ENCODE measurements at regions not wholly inside any gene's neighbourhood (a gene's known extent, or its start where the extent isn't known, plus 50 kb on each side); places are given as distances from the start of the nearest gene placed in this dataset.

GRCh38 chr18:47457614-47458013 lies 206.2 kb upstream of the SKOR2 start:
- TF ChIP-seq CTCF (IDR thresholded peaks at IDR 0.05): no peak
- Mint-ChIP-seq H3K36me3 (ENCODE audit: low read depth) (no peaks in the 10 kb centered on the region), H3K27ac (no peak overlapping the region), H3K4me3 (no peak overlapping the region), H3K27me3 (ENCODE audit: low read depth, poor library complexity) (peaks cover 17% of the 10 kb centered on the region), H3K9me3 (no peaks in the 10 kb centered on the region), H3K4me1 (no peaks in the 10 kb centered on the region)
- DNase-seq: no peak

GRCh38 chr18:47453038-47453437 lies 201.6 kb upstream of the SKOR2 start:
- Mint-ChIP-seq H3K36me3 (ENCODE audit: low read depth) (no peaks in the 10 kb centered on the region), H3K27me3 (ENCODE audit: low read depth, poor library complexity) (peaks cover 7% of the 10 kb centered on the region), H3K4me1 (no peaks in the 10 kb centered on the region), H3K9me3 (no peaks in the 10 kb centered on the region), H3K27ac (no peak overlapping the region), H3K4me3 (no peak overlapping the region)
- TF ChIP-seq CTCF (IDR thresholded peaks at IDR 0.05): no peak
- DNase-seq: no peak

- Mint-ChIP-seq H3K36me3 (ENCODE audit: low read depth) (peaks cover 3% of the 10 kb centered on the region), H3K27me3 (ENCODE audit: low read depth, poor library complexity) (peaks cover 7% of the 10 kb centered on the region), H3K4me3 (no peak overlapping the region), H3K9me3 (peaks cover 14% of the 10 kb centered on the region), H3K4me1 (no peaks in the 10 kb centered on the region), H3K27ac (no peak overlapping the region)
- TF ChIP-seq CTCF (IDR thresholded peaks at IDR 0.05): no peak
- DNase-seq: no peak
Measured at GRCh38 chr18:47448956-47449355, 197.5 kb upstream of the SKOR2 start.

GRCh38 chr18:47441914-47442313 lies 190.5 kb upstream of the SKOR2 start:
- DNase-seq: no peak
- H3K36me3 Mint-ChIP-seq (ENCODE audit: low read depth): peaks cover 3% of the 10 kb centered on the region
- no peak for TF ChIP-seq CTCF (IDR thresholded peaks at IDR 0.05)
- H3K27me3 Mint-ChIP-seq (ENCODE audit: low read depth, poor library complexity): peaks cover 29% of the 10 kb centered on the region
- no peaks in the 10 kb centered on the region for H3K4me1 Mint-ChIP-seq
- H3K27ac Mint-ChIP-seq: no peak overlapping the region
- peaks cover 7% of the 10 kb centered on the region for H3K9me3 Mint-ChIP-seq
- H3K4me3 Mint-ChIP-seq: no peak overlapping the region

DNA sequence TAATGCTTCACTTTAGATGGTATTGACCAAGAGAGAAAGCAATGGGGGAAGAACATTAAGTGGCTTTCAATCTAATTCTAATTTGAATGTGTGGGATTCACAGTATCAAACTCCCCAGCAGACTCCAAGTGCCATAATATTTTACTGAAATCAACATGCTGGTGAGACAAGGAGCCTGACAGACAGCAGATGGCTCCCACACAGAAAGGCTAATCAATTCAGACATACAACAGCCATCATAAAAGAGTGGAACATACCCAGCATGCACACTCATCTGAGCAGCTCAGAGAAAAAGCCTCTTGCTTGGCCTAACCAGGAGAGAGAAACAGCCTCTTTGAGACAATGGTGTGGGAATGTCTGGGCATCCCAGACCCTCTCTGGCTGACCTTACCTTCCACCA lies 186.5 kb upstream of the SKOR2 start:
- H3K4me1 Mint-ChIP-seq: no peaks in the 10 kb centered on the region
- DNase-seq: no peak
- H3K27ac Mint-ChIP-seq: no peak overlapping the region
- H3K27me3 Mint-ChIP-seq (ENCODE audit: low read depth, poor library complexity): peaks cover 29% of the 10 kb centered on the region
- no peak overlapping the region for H3K4me3 Mint-ChIP-seq
- no peaks in the 10 kb centered on the region for H3K9me3 Mint-ChIP-seq
- H3K36me3 Mint-ChIP-seq (ENCODE audit: low read depth): no peaks in the 10 kb centered on the region
- no peak for TF ChIP-seq CTCF (IDR thresholded peaks at IDR 0.05)

DNA sequence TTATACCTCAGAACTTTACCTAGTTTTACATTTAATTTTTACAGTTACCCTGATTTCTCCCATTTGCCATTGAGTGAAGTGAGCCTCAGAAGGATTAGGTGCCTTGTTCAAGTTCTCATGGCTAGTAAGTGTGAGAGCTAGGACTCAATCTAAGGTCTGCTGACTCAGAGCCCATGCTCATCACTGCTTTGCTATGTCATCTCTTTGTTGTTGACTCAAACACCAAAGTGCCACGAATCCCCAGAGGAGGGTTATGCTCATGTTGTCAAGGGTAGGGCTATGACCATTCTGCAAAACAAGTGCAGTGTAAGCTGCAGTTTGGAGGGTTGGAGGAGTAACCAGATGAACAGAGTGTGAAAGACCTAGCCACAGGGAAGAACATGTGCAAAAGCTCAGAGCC lies 185.4 kb upstream of the SKOR2 start:
- peaks cover 31% of the 10 kb centered on the region for H3K27me3 Mint-ChIP-seq (ENCODE audit: low read depth, poor library complexity)

More for the DNA sequence above, 185.4 kb upstream of the SKOR2 start:
- Mint-ChIP-seq H3K9me3 (no peaks in the 10 kb centered on the region), H3K36me3 (ENCODE audit: low read depth) (no peaks in the 10 kb centered on the region), H3K4me3 (no peak overlapping the region), H3K4me1 (no peaks in the 10 kb centered on the region), H3K27ac (no peak overlapping the region)
- no peak for DNase-seq
- TF ChIP-seq CTCF (IDR thresholded peaks at IDR 0.05): no peak
